Fibroblast of mammary gland (primary cell): ENCODE measurements at regions not wholly inside any gene's neighbourhood (a gene's known extent, or its start where the extent isn't known, plus 50 kb on each side); places are given as distances from the start of the nearest gene placed in this dataset.

Experiments
- DNase-seq: peaks from one replicate; pipeline ENCODE4 v3.0.0-alpha.2; 2010; ENCODE audit warnings: low read depth
- H3K4me3 ChIP-seq: 2 replicates; pipeline ENCODE4 v1.5.1; 2011; ENCODE audit warnings: low read depth, mild to moderate bottlenecking, low read length, moderate library complexity; ENCODE audit not compliant: control insufficient read depth
- CTCF ChIP-seq: conservative IDR thresholded peaks from 2 replicates; pipeline ENCODE4 v1.5.1; 2011; ENCODE audit warnings: low read depth, low read length, inconsistent platforms; ENCODE audit not compliant: control insufficient read depth, insufficient read depth

- DNase-seq = no peak
- TF ChIP-seq CTCF = no peak
- H3K4me3 ChIP-seq = no peak overlapping the region
These were observed 993.0 kb upstream of the PRMT6 start for GRCh38 chr1:106063510-106063909.

- DNase-seq = no peak
- TF ChIP-seq CTCF = no peak
- H3K4me3 ChIP-seq = no peak overlapping the region
These were observed 983.4 kb upstream of the PRMT6 start for GRCh38 chr1:106072909-106073600.

- TF ChIP-seq CTCF = no peak
- no peak overlapping the region for H3K4me3 ChIP-seq
These were observed 975.7 kb upstream of the PRMT6 start for GRCh38 chr1:106080608-106081325.

GRCh38 chr1:106111044-106111443, 945.4 kb upstream of the PRMT6 start:
- H3K4me3 ChIP-seq = no peak overlapping the region
- DNase-seq = no peak
- TF ChIP-seq CTCF = no peak

More at GRCh38 chr1:106080608-106081325, 975.7 kb upstream of the PRMT6 start:
- no peak for DNase-seq

- no peak overlapping the region for H3K4me3 ChIP-seq
- no peak for DNase-seq
- no peak for TF ChIP-seq CTCF
These were observed 942.6 kb upstream of the PRMT6 start for GRCh38 chr1:106113851-106114250.

- no peak for TF ChIP-seq CTCF
- no peak for DNase-seq
- H3K4me3 ChIP-seq = no peak overlapping the region
These were observed 935.7 kb upstream of the PRMT6 start for GRCh38 chr1:106120789-106121188.
